ENCODE measurements at regions not wholly inside any gene's neighbourhood (a gene's known extent, or its start where the extent isn't known, plus 50 kb on each side); places are given as distances from the start of the nearest gene placed in this dataset.

GRCh38 chr2:15028406-15028805 is 395.9 kb downstream of the LRATD1 start:
- in situ Hi-C loops (cut with MboI) = no loop called here
- Histone ChIP-seq H3K4me2 (ENCODE audit: control insufficient read depth, insufficient read depth) (no peak overlapping the region), H3K36me3 (ENCODE audit: control insufficient read depth in 2 of 2, insufficient read depth in 2 of 2, low read length in 1 of 2) (no peaks in the 10 kb centered on the region), H3K79me2 (ENCODE audit: control insufficient read depth, insufficient read depth, low read length) (no peaks in the 10 kb centered on the region), H3K27ac (ENCODE audit: control insufficient read depth, insufficient read depth) (no peak overlapping the region), H3K4me3 (no peak overlapping the region), H2AFZ (ENCODE audit: control insufficient read depth, low read depth, low read length) (no peak overlapping the region), H3K27me3 (replicated peaks in 1 of 2; ENCODE audit: control insufficient read depth in 2 of 2, insufficient read depth in 2 of 2, low read length in 1 of 2) (no peaks in the 10 kb centered on the region), H3K9ac (ENCODE audit: control insufficient read depth, insufficient read depth, low read length) (no peak overlapping the region), H3K9me3 (replicated peaks; ENCODE audit: control insufficient read depth, insufficient read depth, low read length) (no peaks in the 10 kb centered on the region), H4K20me1 (ENCODE audit: control insufficient read depth, insufficient read depth) (no peaks in the 10 kb centered on the region), H3K4me1 (ENCODE audit: control insufficient read depth, insufficient read depth, low read length) (peaks cover 9% of the 10 kb centered on the region)
- RAD21 ChIA-PET (ENCODE audit: unreplicated experiment) = no interaction called here
- CTCF ChIA-PET = interaction anchor here (0.9 kb wide), 1 partner anchor 17 kb away, joined by 3 read pairs; no protein-coding TSS in a partner anchor
- POLR2A ChIA-PET = no interaction called here
- DNase-seq (ENCODE audit: low read depth, low spot score) = no peak
- no TSS peak for BruUV-seq (replicated peaks)
- SMC1A ChIA-PET (ENCODE audit: uncharacterized antibody, unreplicated experiment) = no interaction called here
- TF ChIP-seq STAT1 (conservative IDR thresholded peaks at IDR 0.05) = no peak
- no peak for TF ChIP-seq PML (IDR thresholded peaks at IDR 0.05; ENCODE audit: low read length)
- TF ChIP-seq, protein P1, sequence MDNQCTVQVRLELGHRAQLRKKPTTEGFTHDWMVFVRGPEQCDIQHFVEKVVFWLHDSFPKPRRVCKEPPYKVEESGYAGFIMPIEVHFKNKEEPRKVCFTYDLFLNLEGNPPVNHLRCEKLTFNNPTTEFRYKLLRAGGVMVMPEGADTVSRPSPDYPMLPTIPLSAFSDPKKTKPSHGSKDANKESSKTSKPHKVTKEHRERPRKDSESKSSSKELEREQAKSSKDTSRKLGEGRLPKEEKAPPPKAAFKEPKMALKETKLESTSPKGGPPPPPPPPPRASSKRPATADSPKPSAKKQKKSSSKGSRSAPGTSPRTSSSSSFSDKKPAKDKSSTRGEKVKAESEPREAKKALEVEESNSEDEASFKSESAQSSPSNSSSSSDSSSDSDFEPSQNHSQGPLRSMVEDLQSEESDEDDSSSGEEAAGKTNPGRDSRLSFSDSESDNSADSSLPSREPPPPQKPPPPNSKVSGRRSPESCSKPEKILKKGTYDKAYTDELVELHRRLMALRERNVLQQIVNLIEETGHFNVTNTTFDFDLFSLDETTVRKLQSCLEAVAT (IDR thresholded peaks at IDR 0.05) = no peak
- no peak for TF ChIP-seq TAF1 (IDR thresholded peaks at IDR 0.05; ENCODE audit: borderline replicate concordance, low read depth, low read length)
- TF ChIP-seq SMARCA5 (IDR thresholded peaks at IDR 0.05) = no peak
- no peak for TF ChIP-seq MYC (IDR thresholded peaks at IDR 0.05; ENCODE audit: insufficient read depth, insufficient read length, insufficient replicate concordance, low read length, severe bottlenecking)
- TF ChIP-seq YBX1 (IDR thresholded peaks at IDR 0.05) = no peak
- TF ChIP-seq ZNF274 (IDR thresholded peaks at IDR 0.05; ENCODE audit: insufficient read depth, insufficient read length) = no peak
- no peak for TF ChIP-seq PAX8 (IDR thresholded peaks at IDR 0.05)
- TF ChIP-seq HCFC1 (IDR thresholded peaks at IDR 0.05; ENCODE audit: low read length) = no peak
- TF ChIP-seq BACH1 (IDR thresholded peaks at IDR 0.05; ENCODE audit: borderline replicate concordance) = no peak
- TF ChIP-seq POLR2AphosphoS5 (IDR thresholded peaks at IDR 0.05; ENCODE audit: low read length) = no peak
- TF ChIP-seq, protein P2, sequence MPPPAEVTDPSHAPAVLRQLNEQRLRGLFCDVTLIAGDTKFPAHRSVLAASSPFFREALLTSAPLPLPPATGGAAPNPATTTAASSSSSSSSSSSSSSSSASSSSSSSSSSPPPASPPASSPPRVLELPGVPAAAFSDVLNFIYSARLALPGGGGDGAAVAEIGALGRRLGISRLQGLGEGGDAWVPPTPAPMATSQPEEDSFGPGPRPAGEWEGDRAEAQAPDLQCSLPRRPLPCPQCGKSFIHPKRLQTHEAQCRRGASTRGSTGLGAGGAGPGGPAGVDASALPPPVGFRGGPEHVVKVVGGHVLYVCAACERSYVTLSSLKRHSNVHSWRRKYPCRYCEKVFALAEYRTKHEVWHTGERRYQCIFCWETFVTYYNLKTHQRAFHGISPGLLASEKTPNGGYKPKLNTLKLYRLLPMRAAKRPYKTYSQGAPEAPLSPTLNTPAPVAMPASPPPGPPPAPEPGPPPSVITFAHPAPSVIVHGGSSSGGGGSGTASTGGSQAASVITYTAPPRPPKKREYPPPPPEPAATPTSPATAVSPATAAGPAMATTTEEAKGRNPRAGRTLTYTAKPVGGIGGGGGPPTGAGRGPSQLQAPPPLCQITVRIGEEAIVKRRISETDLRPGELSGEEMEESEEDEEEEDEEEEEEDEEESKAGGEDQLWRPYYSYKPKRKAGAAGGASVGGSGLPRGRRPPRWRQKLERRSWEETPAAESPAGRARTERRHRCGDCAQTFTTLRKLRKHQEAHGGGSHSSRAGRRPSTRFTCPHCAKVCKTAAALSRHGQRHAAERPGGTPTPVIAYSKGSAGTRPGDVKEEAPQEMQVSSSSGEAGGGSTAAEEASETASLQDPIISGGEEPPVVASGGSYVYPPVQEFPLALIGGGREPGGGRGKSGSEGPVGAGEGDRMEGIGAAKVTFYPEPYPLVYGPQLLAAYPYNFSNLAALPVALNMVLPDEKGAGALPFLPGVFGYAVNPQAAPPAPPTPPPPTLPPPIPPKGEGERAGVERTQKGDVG (CRISPR knock-in tag; IDR thresholded peaks at IDR 0.05) = no peak
- TF ChIP-seq JUNB (IDR thresholded peaks at IDR 0.05) = no peak
- no peak for TF ChIP-seq DPF2 (IDR thresholded peaks at IDR 0.05)
- no peak for TF ChIP-seq SMC3 (IDR thresholded peaks at IDR 0.05; ENCODE audit: borderline replicate concordance, low read length)
- TF ChIP-seq BHLHE40 (IDR thresholded peaks at IDR 0.05; ENCODE audit: borderline replicate concordance in 1 of 2, low read depth in 2 of 2, low read length in 1 of 2) = no peak
- intact Hi-C loops (cut with micrococcal nuclease; ENCODE audit: unreplicated experiment) = no loop called here
- 0% methylated on average over 2 of the region's 2 CpGs for WGBS (ENCODE audit: insufficient coverage, insufficient replicate concordance, low lambda C conversion rate, missing lambda C conversion rate)
- FAIRE-seq = no peak
- ATAC-seq = no peak

Data from GM12878 (cell line).